Large intestine (tissue), 3 donors: ENCODE measurements at regions not wholly inside any gene's neighbourhood (a gene's known extent, or its start where the extent isn't known, plus 50 kb on each side); places are given as distances from the start of the nearest gene placed in this dataset.
"Not testable (repeated sequence)": the region's sequence is repeated elsewhere in the genome, so short reads cannot be mapped to it uniquely, and the experiment has no call there.

Experiments
- DNase-seq, 2 donors: peaks; one replicate each; pipeline versions ENCODE4 v3.0.0 to v3.0.0-alpha.2; 2013
- H3K27ac ChIP-seq: one replicate; pipeline ENCODE4 v1.5.1; 2013; ENCODE audit warnings: low read length
- H3K27me3 ChIP-seq: 2 replicates; pipeline ENCODE4 v1.6.1; 2013; ENCODE audit warnings: low read length; ENCODE audit not compliant: control insufficient read depth, insufficient read depth
- H3K36me3 ChIP-seq: 2 replicates; pipeline ENCODE4 v1.6.1; 2013; ENCODE audit warnings: low read length; ENCODE audit not compliant: control insufficient read depth, insufficient read depth
- H3K4me1 ChIP-seq: one replicate; pipeline ENCODE4 v1.6.1; 2013; ENCODE audit warnings: low read length; ENCODE audit not compliant: control insufficient read depth, insufficient read depth
- H3K4me3 ChIP-seq: one replicate; pipeline ENCODE4 v1.5.1; 2013; ENCODE audit warnings: low read length
- H3K9me3 ChIP-seq: one replicate; pipeline ENCODE4 v1.6.1; 2013; ENCODE audit warnings: mild to moderate bottlenecking, low read depth, low read length, moderate library complexity; ENCODE audit not compliant: control insufficient read depth
- WGBS: methylation state at CpG from one replicate; pipeline ENCODE4 v1.1.5; 2013; ENCODE audit warnings: low lambda C conversion rate; ENCODE audit not compliant: insufficient coverage; 5-methylcytosine and 5-hydroxymethylcytosine counted together

DNA sequence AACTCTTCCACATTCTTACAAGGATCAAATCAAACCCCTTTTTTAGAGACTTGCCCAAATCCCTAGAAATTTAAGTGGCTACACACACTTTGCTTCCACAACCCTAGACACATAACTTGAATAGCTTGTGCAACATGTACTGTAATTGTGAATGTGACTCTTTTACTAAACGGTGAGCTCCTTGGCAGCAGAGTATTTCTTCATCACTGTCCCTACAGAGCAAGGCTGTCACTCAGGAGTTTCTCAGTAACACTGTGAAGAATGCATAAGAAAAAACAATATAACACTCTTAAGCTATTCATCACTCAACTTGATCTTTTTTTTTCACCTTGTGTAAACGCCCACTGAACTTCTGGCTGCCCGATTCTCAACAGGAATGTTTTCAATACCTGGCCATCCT is 53.8 kb upstream of the ADAMTS18 start:
- no peak for DNase-seq
- no peak overlapping the region for H3K4me3 ChIP-seq
- no peaks in the 10 kb centered on the region for H3K9me3 ChIP-seq
- H3K36me3 ChIP-seq: no peaks in the 10 kb centered on the region
- no peak overlapping the region for H3K27ac ChIP-seq
- no CpG with 5 or more reads among the region's 3 CpGs for WGBS
- no peaks in the 10 kb centered on the region for H3K4me1 ChIP-seq
- no peaks in the 10 kb centered on the region for H3K27me3 ChIP-seq

DNA sequence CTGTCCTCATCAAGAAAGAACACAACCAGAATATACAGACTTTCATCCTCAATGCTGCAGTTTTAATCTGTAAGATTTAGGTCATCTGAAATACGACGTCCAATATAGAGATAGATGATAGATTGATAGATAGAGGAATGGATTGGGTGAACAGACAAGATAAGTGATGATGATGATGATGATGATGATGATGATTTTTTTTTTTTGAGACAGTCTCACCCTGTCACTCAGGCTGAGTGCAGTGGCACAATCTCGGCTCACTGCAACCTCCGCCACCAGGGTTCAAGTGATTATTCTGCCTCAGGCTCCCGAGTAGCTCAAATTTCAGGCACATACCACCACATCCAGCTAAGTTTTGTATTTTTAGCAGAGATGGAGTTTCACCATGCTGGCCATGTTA is 56.3 kb upstream of the ADAMTS18 start:
- Histone ChIP-seq H3K27me3 (no peaks in the 10 kb centered on the region), H3K4me3 (no peak overlapping the region), H3K36me3 (no peaks in the 10 kb centered on the region), H3K4me1 (no peaks in the 10 kb centered on the region), H3K9me3 (no peaks in the 10 kb centered on the region), H3K27ac (no peak overlapping the region)
- WGBS: no CpG with 5 or more reads among the region's 5 CpGs
- no peak for DNase-seq

DNA sequence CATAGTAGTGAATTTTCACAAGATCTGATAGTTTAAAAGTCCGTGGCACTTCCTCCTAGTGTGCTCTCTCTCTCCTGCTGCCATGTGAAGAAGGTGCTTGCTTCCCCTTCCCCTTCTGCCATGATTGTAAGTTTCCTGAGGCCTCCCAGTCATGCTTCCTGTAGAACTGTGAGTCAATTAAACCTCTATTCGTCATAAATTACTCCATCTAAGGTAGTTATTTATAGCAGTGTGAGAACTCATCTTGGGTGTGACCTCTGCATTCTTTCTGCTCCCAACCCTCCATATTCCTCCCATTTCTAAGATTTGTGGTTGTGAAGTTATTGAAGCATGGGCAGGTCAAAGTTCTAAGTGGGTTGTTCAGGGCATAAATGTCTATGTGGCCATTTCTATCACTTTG is 62.1 kb upstream of the ADAMTS18 start:
- no peak for DNase-seq
- H3K4me1 ChIP-seq: no peaks in the 10 kb centered on the region
- WGBS: no CpG with 5 or more reads among the region's 2 CpGs
- no peaks in the 10 kb centered on the region for H3K27me3 ChIP-seq
- H3K27ac ChIP-seq: no peak overlapping the region
- no peak overlapping the region for H3K4me3 ChIP-seq
- H3K36me3 ChIP-seq: no peaks in the 10 kb centered on the region
- no peaks in the 10 kb centered on the region for H3K9me3 ChIP-seq

DNA sequence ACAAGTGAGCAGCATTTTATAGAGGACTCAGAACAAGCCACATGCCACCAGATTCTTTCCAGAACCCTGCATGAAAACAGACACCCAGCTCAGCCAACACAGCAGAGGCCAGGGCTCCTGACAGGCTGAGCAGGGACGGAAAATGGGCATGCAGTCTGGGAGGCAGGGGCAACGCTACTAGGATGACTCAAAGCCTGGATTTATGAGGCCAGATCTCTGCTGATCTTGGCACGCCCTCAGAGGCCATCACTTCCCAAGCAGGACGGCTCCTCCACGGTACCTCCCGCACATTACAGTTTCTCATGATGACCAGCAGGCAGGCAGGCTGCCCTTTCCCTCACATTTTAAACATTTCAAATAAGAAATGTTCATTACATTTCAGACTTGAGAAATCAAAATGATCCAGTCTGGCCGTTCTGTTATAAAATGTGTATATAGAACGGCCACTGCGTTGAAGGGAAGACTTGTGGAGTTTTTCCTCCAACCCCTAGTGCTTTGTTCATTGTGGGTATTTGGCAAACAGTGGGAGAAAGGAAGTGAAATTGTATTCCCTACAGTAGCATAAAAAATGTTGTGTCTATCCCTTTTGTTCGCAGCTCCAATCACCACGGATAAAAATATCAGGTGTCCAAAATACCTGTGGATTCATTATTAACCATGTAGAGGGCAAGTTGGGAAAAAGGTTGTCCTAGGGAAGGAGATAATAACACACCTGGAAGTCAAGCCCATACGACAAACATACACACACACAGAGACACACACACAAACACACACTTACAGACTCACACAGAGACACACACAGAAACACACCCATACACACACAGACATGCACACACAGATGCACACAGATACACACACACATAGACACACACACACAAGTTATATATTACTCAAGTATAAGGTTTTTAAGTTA is 64.8 kb upstream of the ADAMTS18 start:
- DNase-seq: peak in 1 of 2 donors; percentile 5
- no peaks in the 10 kb centered on the region for H3K27me3 ChIP-seq
- no peak overlapping the region for H3K27ac ChIP-seq
- WGBS: no CpG with 5 or more reads among the region's 12 CpGs
- H3K4me1 ChIP-seq: no peaks in the 10 kb centered on the region
- H3K36me3 ChIP-seq: no peaks in the 10 kb centered on the region
- H3K4me3 ChIP-seq: no peak overlapping the region
- H3K9me3 ChIP-seq: no peaks in the 10 kb centered on the region

DNA sequence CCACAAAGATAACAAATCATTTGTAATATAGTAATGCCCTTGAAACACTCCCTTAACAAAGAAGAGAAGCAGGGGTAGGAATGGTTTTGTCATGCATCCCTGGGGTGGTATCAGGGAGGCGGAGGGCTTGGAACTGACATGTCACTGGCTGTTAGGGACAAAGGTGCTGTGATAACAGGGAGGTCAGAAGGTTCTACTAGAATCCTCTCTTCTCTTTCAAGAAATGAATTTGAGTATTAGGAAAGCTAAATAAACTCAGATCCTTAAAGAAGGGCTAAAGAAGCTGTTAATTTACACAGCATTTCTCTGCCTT is 65.4 kb upstream of the ADAMTS18 start:
- no peaks in the 10 kb centered on the region for H3K36me3 ChIP-seq
- no peak overlapping the region for H3K4me3 ChIP-seq
- no CpG with 5 or more reads among the region's 1 CpG for WGBS
- H3K4me1 ChIP-seq: no peaks in the 10 kb centered on the region
- no peak overlapping the region for H3K27ac ChIP-seq
- H3K9me3 ChIP-seq: no peaks in the 10 kb centered on the region
- H3K27me3 ChIP-seq: no peaks in the 10 kb centered on the region
- no peak for DNase-seq

DNA sequence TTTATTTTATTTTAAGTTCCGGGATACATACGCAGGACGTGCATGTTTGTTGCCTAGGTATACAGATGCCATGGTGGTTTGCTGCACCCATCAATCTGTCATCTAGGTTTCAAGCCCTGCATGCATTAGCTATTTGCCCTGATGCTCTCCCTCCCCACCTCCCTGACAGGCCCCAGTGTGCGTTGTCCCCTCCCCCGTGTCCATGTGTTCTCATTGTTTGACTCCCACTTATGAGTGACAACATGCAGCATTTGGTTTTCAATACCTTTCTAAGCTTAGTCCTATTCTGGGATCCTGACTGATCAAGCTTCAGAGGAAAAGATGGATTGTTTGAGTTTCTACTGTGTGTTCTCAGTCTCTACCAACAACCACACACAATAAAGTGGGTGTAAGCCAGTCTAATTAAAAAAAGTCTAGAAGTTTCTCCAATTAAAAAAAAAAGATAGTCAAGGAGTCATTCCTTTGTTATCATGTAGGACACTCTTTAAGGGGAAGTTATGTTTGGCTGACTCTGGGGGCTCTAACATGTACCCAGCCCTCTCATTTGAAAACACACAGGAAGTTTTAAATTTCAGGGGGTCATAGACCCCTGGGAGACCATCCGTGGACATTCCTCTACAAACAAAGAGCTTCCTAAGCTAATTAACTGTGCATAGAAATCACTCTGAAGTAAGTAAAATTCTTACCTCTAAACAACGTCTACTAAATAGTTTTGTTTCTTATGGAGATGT is 66.3 kb upstream of the ADAMTS18 start:
- H3K4me3 ChIP-seq: no peak overlapping the region
- 100% methylated on average over 1 of the region's 7 CpGs for WGBS
- no peaks in the 10 kb centered on the region for H3K36me3 ChIP-seq
- H3K4me1 ChIP-seq: no peaks in the 10 kb centered on the region
- H3K27me3 ChIP-seq: no peaks in the 10 kb centered on the region
- H3K27ac ChIP-seq: no peak overlapping the region
- no peak for DNase-seq
- no peaks in the 10 kb centered on the region for H3K9me3 ChIP-seq

DNA sequence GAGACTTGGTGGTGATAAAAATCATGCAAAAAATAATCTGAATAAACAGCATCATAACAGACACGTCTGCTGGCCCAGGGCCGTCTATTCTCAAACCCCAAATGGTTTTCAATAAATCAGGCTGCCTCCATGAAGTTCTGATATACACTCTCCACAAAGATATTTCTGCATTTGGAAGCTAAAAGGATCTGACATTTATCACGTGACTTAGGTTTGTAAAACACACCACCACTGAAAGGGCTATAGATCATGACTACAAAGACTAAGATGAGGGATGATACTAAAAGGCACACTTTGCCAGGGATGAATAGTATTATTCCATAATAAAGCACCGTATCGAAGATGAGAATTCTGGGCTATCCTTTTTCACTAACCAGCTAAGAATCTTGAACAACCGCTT is 67.6 kb upstream of the ADAMTS18 start:
- no peak for DNase-seq
- no peak overlapping the region for H3K27ac ChIP-seq
- H3K4me3 ChIP-seq: no peak overlapping the region
- H3K27me3 ChIP-seq: no peaks in the 10 kb centered on the region
- WGBS: no CpG with 5 or more reads among the region's 6 CpGs
- H3K9me3 ChIP-seq: no peaks in the 10 kb centered on the region
- H3K36me3 ChIP-seq: no peaks in the 10 kb centered on the region
- H3K4me1 ChIP-seq: no peaks in the 10 kb centered on the region

DNA sequence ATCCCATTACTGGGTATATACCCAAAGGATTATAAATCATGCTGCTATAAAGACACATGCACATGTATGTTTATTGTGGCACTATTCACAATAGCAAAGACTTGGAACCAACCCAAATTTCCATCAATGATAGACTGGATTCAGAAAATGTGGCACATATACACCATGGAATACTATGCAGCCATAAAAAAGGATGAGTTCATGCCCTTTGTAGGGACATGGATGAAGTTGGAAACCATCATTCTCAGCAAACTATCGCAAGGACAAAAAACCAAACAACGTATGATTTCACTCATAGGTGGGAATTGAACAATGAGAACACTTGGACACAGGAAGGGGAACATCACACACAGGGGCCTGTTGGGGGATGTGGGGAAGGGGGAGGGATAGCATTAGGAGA is 71.7 kb upstream of the ADAMTS18 start:
- not testable (repeated sequence) for H3K27me3 ChIP-seq, H3K4me3 ChIP-seq, H3K4me1 ChIP-seq, H3K27ac ChIP-seq, H3K9me3 ChIP-seq, H3K36me3 ChIP-seq, DNase-seq
- WGBS: no CpG with 5 or more reads among the region's 2 CpGs

DNA sequence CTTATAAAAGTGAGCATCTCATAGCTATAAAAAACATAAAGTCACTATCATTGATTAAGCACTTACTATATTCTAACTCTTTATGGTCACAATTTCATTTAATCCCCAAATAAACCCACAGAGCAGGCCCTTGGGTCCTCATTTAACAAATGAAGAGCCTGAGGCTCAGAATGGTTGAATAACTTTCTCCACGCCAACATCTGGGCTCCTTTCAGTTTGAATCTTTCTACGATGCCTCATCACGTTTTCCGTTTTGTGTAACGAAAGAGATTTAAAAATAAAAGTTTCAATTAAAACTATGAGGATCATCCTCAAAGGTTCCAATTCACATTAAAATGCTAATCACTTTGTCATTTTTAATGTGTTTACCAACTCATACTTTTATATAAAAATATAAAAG is 74.2 kb upstream of the ADAMTS18 start:
- Histone ChIP-seq H3K27ac (no peak overlapping the region), H3K27me3 (no peaks in the 10 kb centered on the region), H3K4me3 (no peak overlapping the region), H3K36me3 (no peaks in the 10 kb centered on the region), H3K4me1 (no peaks in the 10 kb centered on the region), H3K9me3 (no peaks in the 10 kb centered on the region)
- no CpG with 5 or more reads among the region's 5 CpGs for WGBS
- DNase-seq: no peak

DNA sequence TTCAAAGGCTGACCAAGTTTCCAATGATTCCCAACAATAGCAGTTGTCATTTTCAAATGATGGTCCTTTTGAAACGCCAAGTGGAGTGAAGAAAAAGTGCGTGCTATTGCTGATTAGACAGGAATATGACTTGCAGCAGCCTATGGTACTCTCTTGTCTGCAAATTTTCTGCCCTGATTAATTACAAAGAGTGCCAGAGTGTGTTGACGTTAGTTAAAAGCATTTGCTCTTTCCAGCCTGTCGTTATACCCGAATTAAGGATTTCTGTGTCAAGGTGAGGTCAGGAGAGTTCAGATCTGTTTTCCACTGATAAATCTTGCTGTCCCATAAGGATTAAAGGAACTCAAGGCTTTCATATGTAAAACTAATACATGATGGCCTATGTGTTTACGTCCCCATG is 75.0 kb upstream of the ADAMTS18 start:
- no CpG with 5 or more reads among the region's 6 CpGs for WGBS
- Histone ChIP-seq H3K27me3 (no peaks in the 10 kb centered on the region), H3K9me3 (no peaks in the 10 kb centered on the region), H3K36me3 (no peaks in the 10 kb centered on the region), H3K4me3 (no peak overlapping the region), H3K27ac (no peak overlapping the region), H3K4me1 (no peaks in the 10 kb centered on the region)
- peak in 1 of 2 donors; percentile 0 for DNase-seq

DNA sequence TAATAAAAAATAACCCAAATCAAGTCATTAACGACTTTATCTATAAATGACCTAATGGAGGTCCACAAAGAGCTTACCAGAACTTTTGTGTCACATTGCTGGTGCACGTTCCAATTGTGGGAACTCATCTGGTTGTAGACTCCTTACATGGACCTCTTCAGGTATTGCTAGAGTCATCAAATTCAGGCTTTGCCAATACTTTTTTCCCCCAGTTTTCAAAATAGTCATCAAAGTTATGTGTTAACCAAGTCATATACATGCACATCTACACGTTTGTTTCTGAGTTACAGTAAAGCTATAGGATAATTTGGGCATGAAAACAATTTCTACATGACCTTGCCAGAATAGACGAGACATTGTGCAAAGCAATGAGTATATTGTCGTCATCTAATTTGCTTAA is 76.2 kb upstream of the ADAMTS18 start:
- no peak overlapping the region for H3K27ac ChIP-seq
- H3K36me3 ChIP-seq: no peaks in the 10 kb centered on the region
- no peaks in the 10 kb centered on the region for H3K9me3 ChIP-seq
- H3K27me3 ChIP-seq: no peaks in the 10 kb centered on the region
- WGBS: 100% methylated on average over 2 of the region's 5 CpGs
- H3K4me1 ChIP-seq: no peaks in the 10 kb centered on the region
- H3K4me3 ChIP-seq: no peak overlapping the region
- DNase-seq: no peak
